Keratinocyte (primary cell): ENCODE measurements at regions not wholly inside any gene's neighbourhood (a gene's known extent, or its start where the extent isn't known, plus 50 kb on each side); places are given as distances from the start of the nearest gene placed in this dataset.

Experiments
- DNase-seq: peaks from one replicate; pipeline ENCODE4 v3.0.0-alpha.2; 2011; ENCODE audit warnings: low read depth, missing footprints, low spot score
- FAIRE-seq: peaks from 2 replicates; lab custom pipeline; 2011; peaks lifted over from hg19 to GRCh38; lab: Jason Lieb, UNC
- H2AFZ ChIP-seq: 2 replicates; pipeline ENCODE4 v1.6.0; 2012; ENCODE audit warnings: low read length, control low read depth, inconsistent platforms; ENCODE audit not compliant: control insufficient read depth
- H3K27ac ChIP-seq: 2 replicates; pipeline ENCODE4 v1.5.1; 2011; ENCODE audit warnings: low read length; ENCODE audit not compliant: control insufficient read depth, insufficient read depth
- H3K27me3 ChIP-seq: 3 replicates; pipeline ENCODE4 v1.6.0; 2011; ENCODE audit warnings: low read length; ENCODE audit not compliant: control insufficient read depth, insufficient read depth; ENCODE audit errors: extremely low read depth
- H3K36me3 ChIP-seq, 2 experiments: 2 replicates in 1 of 2; 3 replicates in 1 of 2; pipeline ENCODE4 v1.5.1; 2011; ENCODE audit warnings: low read length in 2 of 2, mild to moderate bottlenecking in 1 of 2; ENCODE audit not compliant: control insufficient read depth in 2 of 2, insufficient read depth in 2 of 2; ENCODE audit errors: extremely low read depth in 1 of 2
- H3K4me1 ChIP-seq: 3 replicates; pipeline ENCODE4 v1.5.1; 2011; ENCODE audit warnings: low read length; ENCODE audit not compliant: control insufficient read depth, insufficient read depth; ENCODE audit errors: extremely low read depth
- H3K4me2 ChIP-seq: 3 replicates; pipeline ENCODE4 v1.6.0; 2011; ENCODE audit warnings: low read depth, low read length; ENCODE audit not compliant: control insufficient read depth, insufficient read depth; ENCODE audit errors: extremely low read depth
- H3K4me3 ChIP-seq, 3 experiments: fragments of 200-600 bp in 1 of 3; sonication (generic) in 1 of 3; 2 replicates in 2 of 3; 3 replicates in 1 of 3; pipeline ENCODE4 v1.5.1; 2011 to 2016; ENCODE audit warnings: low read length in 3 of 3, mild to moderate bottlenecking in 3 of 3, control low read depth in 2 of 3, inconsistent platforms in 1 of 3, low read depth in 1 of 3, mixed read lengths in 1 of 3, mixed run types in 1 of 3, moderate library complexity in 1 of 3; ENCODE audit not compliant: control insufficient read depth in 2 of 3, insufficient read depth in 2 of 3; ENCODE audit errors: extremely low read depth in 1 of 3
- H3K79me2 ChIP-seq: 2 replicates; pipeline ENCODE4 v1.6.0; 2012; ENCODE audit warnings: low read length; ENCODE audit not compliant: control insufficient read depth, insufficient read depth
- H3K9ac ChIP-seq: 3 replicates; pipeline ENCODE4 v1.6.0; 2011; ENCODE audit warnings: low read length; ENCODE audit not compliant: control insufficient read depth, insufficient read depth; ENCODE audit errors: extremely low read depth
- H3K9me1 ChIP-seq: 3 replicates; pipeline ENCODE4 v1.6.0; 2011; ENCODE audit warnings: low read length; ENCODE audit not compliant: control insufficient read depth, insufficient read depth; ENCODE audit errors: extremely low read depth
- H3K9me3 ChIP-seq: 2 replicates; pipeline ENCODE4 v1.5.1; 2012; ENCODE audit warnings: low read depth, low read length; ENCODE audit not compliant: control insufficient read depth
- H4K20me1 ChIP-seq: 3 replicates; pipeline ENCODE4 v1.6.0; 2011; ENCODE audit warnings: low read length; ENCODE audit not compliant: control insufficient read depth, insufficient read depth; ENCODE audit errors: extremely low read depth
- EZH2 ChIP-seq: IDR thresholded peaks from one replicate; pipeline ENCODE4 v1.6.1; 2012; ENCODE audit warnings: inconsistent platforms, mild to moderate bottlenecking, low read length, moderate library complexity
- dilution Hi-C: fragments of 300-500 bp; cut with MboI; formaldehyde crosslinking; loops from one replicate; pipeline ENCODE4 v1.7.0; 2020; ENCODE audit warnings: low sequenced_read_pairs; ENCODE audit not compliant: extremely low pct_ligation_motif_present
- TF ChIP-seq, protein P1 (sequence below), 3 experiments: IDR thresholded peaks in 1 of 3; conservative IDR thresholded peaks in 1 of 3; optimal IDR thresholded peaks in 1 of 3; 2 replicates in 2 of 3; 3 replicates in 1 of 3; pipeline versions ENCODE3 to v1.5.1; 2011; ENCODE audit warnings: low read length in 3 of 3, mild to moderate bottlenecking in 3 of 3, moderate library complexity in 2 of 3, control low read depth in 1 of 3, inconsistent platforms in 1 of 3; ENCODE audit not compliant: insufficient read depth in 2 of 3; ENCODE audit errors: extremely low read depth in 1 of 3

DNA sequence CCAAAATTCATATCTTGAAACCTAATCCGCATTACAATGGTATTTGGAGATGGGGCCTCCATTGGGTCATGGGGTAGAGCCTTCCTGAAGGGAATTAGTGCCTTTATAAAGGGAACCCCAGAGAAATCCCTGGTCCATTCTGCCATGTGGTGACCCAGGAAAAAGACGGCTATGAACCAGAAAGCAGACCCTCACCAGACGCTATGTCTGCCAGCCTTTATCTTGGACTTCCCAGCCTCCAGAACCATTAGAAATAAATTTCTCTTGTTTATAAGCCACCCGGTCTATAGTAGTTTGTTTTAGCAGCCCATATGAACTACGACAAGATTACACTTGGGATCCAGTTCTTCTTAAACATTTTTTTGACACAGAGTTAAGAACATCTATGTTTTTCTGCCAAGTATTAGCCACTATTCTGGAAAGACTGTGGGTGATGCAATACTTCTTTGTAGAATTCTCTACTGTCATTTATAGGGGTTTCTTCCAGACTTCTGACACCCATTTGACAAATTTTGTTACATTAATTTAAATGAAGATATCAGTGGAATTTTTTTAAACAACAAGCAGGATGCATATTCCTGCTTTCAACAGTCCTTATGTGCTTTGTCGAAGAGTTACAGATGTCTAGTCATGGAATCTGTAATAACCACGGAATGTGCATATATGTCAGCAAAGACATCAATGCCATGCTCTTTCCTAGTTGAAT lies 572.4 kb downstream of the NR2F1-AS1 start:
- H3K36me3 ChIP-seq, result no peaks in the 10 kb centered on the region
- H3K27me3 ChIP-seq, result no peaks in the 10 kb centered on the region
- TF ChIP-seq, protein P1, sequence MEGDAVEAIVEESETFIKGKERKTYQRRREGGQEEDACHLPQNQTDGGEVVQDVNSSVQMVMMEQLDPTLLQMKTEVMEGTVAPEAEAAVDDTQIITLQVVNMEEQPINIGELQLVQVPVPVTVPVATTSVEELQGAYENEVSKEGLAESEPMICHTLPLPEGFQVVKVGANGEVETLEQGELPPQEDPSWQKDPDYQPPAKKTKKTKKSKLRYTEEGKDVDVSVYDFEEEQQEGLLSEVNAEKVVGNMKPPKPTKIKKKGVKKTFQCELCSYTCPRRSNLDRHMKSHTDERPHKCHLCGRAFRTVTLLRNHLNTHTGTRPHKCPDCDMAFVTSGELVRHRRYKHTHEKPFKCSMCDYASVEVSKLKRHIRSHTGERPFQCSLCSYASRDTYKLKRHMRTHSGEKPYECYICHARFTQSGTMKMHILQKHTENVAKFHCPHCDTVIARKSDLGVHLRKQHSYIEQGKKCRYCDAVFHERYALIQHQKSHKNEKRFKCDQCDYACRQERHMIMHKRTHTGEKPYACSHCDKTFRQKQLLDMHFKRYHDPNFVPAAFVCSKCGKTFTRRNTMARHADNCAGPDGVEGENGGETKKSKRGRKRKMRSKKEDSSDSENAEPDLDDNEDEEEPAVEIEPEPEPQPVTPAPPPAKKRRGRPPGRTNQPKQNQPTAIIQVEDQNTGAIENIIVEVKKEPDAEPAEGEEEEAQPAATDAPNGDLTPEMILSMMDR (optimal IDR thresholded peaks at IDR 0.05 in 1 of 3, IDR thresholded peaks at IDR 0.05 in 1 of 3, conservative IDR thresholded peaks at IDR 0.05 in 1 of 3; ENCODE audit: extremely low read depth in 1 of 3, insufficient read depth in 2 of 3, low read length in 3 of 3), result no peak
- no peak for TF ChIP-seq EZH2
- H2AFZ ChIP-seq, result no peak overlapping the region
- H3K27ac ChIP-seq, result no peak overlapping the region
- no peaks in the 10 kb centered on the region for H3K9me1 ChIP-seq
- no peak overlapping the region for H3K4me3 ChIP-seq
- dilution Hi-C loops, result no loop called here
- H4K20me1 ChIP-seq, result no peaks in the 10 kb centered on the region
- no peaks in the 10 kb centered on the region for H3K4me1 ChIP-seq
- no peaks in the 10 kb centered on the region for H3K9me3 ChIP-seq
- H3K4me2 ChIP-seq, result no peak overlapping the region
- H3K79me2 ChIP-seq, result no peaks in the 10 kb centered on the region
- FAIRE-seq (no peak), DNase-seq (no peak)
- no peak overlapping the region for H3K9ac ChIP-seq

DNA sequence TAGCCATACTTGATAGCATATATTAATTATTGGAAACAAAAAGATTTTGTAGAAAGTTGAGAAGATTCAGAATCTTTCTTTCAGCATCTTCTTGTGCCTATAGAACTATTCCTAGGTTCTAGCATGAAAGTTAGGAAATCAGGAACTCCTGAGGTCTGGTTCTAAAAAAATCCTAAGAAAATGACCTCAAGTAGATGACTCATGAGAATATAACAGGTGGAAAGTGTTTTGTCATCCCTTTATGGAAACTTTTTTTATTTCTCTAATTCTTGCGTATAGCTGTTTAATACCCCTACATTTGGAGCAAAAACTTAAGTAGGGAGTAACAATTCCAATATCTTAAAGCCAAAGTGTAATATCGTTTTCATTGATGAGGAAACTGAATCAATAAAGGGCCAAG lies 574.1 kb downstream of the NR2F1-AS1 start:
- H3K4me3 ChIP-seq, result no peak overlapping the region
- no peaks in the 10 kb centered on the region for H3K9me1 ChIP-seq
- no peaks in the 10 kb centered on the region for H3K79me2 ChIP-seq
- no peaks in the 10 kb centered on the region for H3K36me3 ChIP-seq
- no peak overlapping the region for H3K27ac ChIP-seq
- H3K27me3 ChIP-seq, result no peaks in the 10 kb centered on the region
- H3K4me2 ChIP-seq, result no peak overlapping the region
- TF ChIP-seq EZH2, result no peak
- TF ChIP-seq, protein P1 (optimal IDR thresholded peaks at IDR 0.05 in 1 of 3, IDR thresholded peaks at IDR 0.05 in 1 of 3, conservative IDR thresholded peaks at IDR 0.05 in 1 of 3; ENCODE audit: extremely low read depth in 1 of 3, insufficient read depth in 2 of 3, low read length in 3 of 3), result no peak
- no peak overlapping the region for H2AFZ ChIP-seq
- dilution Hi-C loops, result no loop called here
- H3K9ac ChIP-seq, result no peak overlapping the region
- no peak for FAIRE-seq
- H3K4me1 ChIP-seq, result no peaks in the 10 kb centered on the region
- DNase-seq, result no peak
- H4K20me1 ChIP-seq, result no peaks in the 10 kb centered on the region
- no peaks in the 10 kb centered on the region for H3K9me3 ChIP-seq
